ENCODE measurements at regions not wholly inside any gene's neighbourhood (a gene's known extent, or its start where the extent isn't known, plus 50 kb on each side); places are given as distances from the start of the nearest gene placed in this dataset.
"Not testable (repeated sequence)": the region's sequence is repeated elsewhere in the genome, so short reads cannot be mapped to it uniquely, and the experiment has no call there.

DNA sequence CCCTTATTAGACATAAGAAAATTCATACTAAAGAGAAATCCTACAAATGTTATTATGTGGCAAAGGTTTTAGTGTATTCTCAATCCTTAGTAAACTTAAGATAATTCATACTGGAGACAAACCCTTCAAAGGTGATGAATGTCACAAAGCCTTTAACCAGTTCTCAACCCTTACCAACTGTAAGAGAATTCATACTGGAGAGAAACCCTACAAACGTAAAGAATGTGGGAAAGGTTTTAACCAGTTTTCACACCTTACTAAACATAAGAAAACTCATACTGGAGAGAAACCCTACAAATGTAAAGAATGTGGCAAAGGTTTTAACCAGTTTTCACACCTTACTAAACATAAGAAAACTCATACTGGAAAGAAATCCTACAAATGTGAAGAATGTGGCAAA is 93.2 kb downstream of the ZNF680 start:
- no peaks in the 10 kb centered on the region for H3K27me3 ChIP-seq (ENCODE audit: low read depth, low read length)
- no peaks in the 10 kb centered on the region for H3K4me1 ChIP-seq (ENCODE audit: control insufficient read depth in 1 of 2, insufficient read depth in 2 of 2, low read length in 2 of 2)
- peaks cover 0 to 2% of the 10 kb centered on the region in 2 donors for H3K9me3 ChIP-seq (ENCODE audit: control insufficient read depth in 1 of 2, low read length in 2 of 2)
- no peak overlapping the region for H3K27ac ChIP-seq (ENCODE audit: low read length)
- H3K36me3 ChIP-seq (ENCODE audit: control insufficient read depth in 1 of 2, insufficient read depth in 2 of 2, low read length in 2 of 2): no peaks in the 10 kb centered on the region
- no peak overlapping the region for H3K4me3 ChIP-seq (ENCODE audit: low read depth in 1 of 2, low read length in 2 of 2)

DNA sequence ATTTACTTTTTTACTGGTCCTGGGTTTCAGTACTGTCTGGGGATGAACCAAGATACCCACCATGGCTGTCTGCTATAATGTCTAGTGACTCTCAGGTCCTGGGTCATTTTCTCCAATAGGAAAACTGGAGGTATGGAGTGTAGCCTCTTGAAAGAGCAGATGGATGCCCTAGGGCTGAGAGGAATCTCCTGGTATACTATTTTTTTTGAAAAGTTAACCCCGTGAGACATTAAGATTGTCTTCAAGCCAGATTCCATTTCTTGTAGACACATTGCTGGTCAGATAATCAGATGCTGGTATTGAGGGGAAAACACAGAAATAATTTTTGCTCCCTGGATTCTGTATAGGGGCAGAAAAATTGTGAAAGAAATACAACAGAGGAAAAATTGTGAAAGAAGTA is 97.3 kb downstream of the ZNF680 start:
- H3K4me3 ChIP-seq (ENCODE audit: low read depth in 1 of 2, low read length in 2 of 2): no peak overlapping the region
- no peaks in the 10 kb centered on the region for H3K27me3 ChIP-seq (ENCODE audit: low read depth, low read length)
- H3K9me3 ChIP-seq (ENCODE audit: control insufficient read depth in 1 of 2, low read length in 2 of 2): peaks cover 0 to 2% of the 10 kb centered on the region in 2 donors

DNA sequence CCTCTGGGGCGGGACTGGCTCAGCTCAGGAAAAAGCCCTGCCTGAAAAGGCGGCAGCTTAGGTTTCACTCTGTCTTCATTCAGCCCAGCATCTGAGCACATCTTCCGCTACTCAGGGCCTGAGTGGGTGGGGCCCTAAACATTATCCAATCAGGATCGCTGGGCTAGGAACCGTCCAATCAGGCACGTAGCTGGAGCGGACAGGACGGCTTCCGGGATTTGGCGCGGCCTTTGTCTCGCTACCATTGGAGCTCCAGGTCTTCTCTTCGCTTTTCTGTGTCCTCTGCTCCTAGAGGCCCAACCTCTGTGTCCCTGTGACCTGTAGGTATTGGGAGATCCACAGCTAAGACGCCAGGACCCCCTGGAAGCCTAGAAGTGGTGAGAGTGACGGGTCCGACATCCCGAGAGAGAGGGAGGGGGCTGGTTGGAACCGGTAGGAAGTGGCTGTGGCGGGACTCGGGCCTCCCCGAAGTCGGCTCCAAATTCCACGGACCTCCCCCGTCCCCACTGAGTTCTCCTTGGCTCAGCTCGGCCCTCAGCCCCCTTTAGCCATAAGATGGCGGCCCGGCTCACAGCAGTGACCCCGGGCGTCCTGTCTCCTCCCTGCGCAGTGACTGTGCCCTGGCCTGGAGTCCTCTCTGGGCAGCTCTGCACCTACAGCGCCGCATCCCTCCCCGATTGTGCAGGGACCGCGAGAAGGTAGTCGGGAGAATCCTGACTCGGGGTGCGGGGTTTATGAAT is 99.1 kb downstream of the ZNF680 start:
- Histone ChIP-seq H3K27me3 (ENCODE audit: low read depth, low read length) (no peaks in the 10 kb centered on the region), H3K9me3 (ENCODE audit: control insufficient read depth in 1 of 2, low read length in 2 of 2) (no peaks in the 10 kb centered on the region), H3K4me1 (ENCODE audit: control insufficient read depth in 1 of 2, insufficient read depth in 2 of 2, low read length in 2 of 2) (peaks cover 0 to 3% of the 10 kb centered on the region in 2 donors), H3K4me3 (ENCODE audit: low read depth in 1 of 2, low read length in 2 of 2) (peak overlapping the region; percentile 44 to 56), H3K27ac (ENCODE audit: low read length) (no peak overlapping the region), H3K36me3 (ENCODE audit: control insufficient read depth in 1 of 2, insufficient read depth in 2 of 2, low read length in 2 of 2) (no peaks in the 10 kb centered on the region)

More for the DNA sequence above, 97.3 kb downstream of the ZNF680 start:
- Histone ChIP-seq H3K36me3 (ENCODE audit: control insufficient read depth in 1 of 2, insufficient read depth in 2 of 2, low read length in 2 of 2) (no peaks in the 10 kb centered on the region), H3K4me1 (ENCODE audit: control insufficient read depth in 1 of 2, insufficient read depth in 2 of 2, low read length in 2 of 2) (peaks cover 0 to 3% of the 10 kb centered on the region in 2 donors), H3K27ac (ENCODE audit: low read length) (no peak overlapping the region)

DNA sequence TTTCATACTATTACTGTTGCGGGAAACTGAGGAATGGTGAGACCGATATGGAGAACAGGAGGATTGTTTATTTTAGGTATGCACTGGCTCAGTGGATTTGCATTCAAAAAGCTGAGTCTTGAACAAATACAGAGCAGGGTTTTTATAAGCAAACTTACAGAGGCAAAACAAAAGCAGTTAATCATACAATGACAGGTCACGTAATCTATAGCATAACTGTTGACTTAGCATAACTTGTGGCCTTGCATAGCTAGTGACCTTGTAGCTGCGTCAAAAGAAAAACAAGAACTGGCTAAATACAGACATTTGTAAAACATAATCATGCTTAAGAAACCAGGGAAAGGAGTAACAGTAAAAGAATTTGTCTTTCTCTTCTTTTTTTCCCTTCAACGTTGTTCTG is 103.0 kb downstream of the ZNF680 start:
- not testable (repeated sequence) for H3K4me1 ChIP-seq (ENCODE audit: control insufficient read depth in 1 of 2, insufficient read depth in 2 of 2, low read length in 2 of 2); H3K27me3 ChIP-seq (ENCODE audit: low read depth, low read length); H3K9me3 ChIP-seq (ENCODE audit: control insufficient read depth in 1 of 2, low read length in 2 of 2); H3K4me3 ChIP-seq (ENCODE audit: low read depth in 1 of 2, low read length in 2 of 2); H3K27ac ChIP-seq (ENCODE audit: low read length); H3K36me3 ChIP-seq (ENCODE audit: control insufficient read depth in 1 of 2, insufficient read depth in 2 of 2, low read length in 2 of 2)

DNA sequence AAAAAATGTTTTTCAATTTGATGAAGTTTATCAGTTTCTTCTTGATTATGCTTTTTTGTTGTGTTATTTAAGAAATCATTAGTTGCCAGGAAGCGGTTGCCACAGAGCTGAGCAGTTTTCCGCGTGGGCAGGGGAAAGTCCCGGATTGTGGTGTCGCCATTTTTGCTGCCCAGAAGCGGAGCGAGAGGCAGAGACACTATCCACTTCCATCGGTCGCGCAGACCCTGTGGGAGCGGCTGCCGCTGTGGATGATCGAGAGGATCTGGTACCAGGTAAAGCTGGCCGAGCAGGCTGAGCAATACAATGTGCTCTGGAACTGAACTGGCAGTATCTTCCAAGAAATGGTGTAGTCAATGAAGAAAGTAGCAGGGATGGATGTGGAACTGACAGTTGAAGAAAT is 119.8 kb downstream of the ZNF736 start:
- no peaks in the 10 kb centered on the region for H3K4me1 ChIP-seq (ENCODE audit: control insufficient read depth in 1 of 2, insufficient read depth in 2 of 2, low read length in 2 of 2)
- no peak overlapping the region for H3K27ac ChIP-seq (ENCODE audit: low read length)
- H3K9me3 ChIP-seq (ENCODE audit: control insufficient read depth in 1 of 2, low read length in 2 of 2): peaks cover 0 to 11% of the 10 kb centered on the region in 2 donors
- no peak overlapping the region for H3K4me3 ChIP-seq (ENCODE audit: low read depth in 1 of 2, low read length in 2 of 2)
- H3K36me3 ChIP-seq (ENCODE audit: control insufficient read depth in 1 of 2, insufficient read depth in 2 of 2, low read length in 2 of 2): no peaks in the 10 kb centered on the region
- H3K27me3 ChIP-seq (ENCODE audit: low read depth, low read length): no peaks in the 10 kb centered on the region

DNA sequence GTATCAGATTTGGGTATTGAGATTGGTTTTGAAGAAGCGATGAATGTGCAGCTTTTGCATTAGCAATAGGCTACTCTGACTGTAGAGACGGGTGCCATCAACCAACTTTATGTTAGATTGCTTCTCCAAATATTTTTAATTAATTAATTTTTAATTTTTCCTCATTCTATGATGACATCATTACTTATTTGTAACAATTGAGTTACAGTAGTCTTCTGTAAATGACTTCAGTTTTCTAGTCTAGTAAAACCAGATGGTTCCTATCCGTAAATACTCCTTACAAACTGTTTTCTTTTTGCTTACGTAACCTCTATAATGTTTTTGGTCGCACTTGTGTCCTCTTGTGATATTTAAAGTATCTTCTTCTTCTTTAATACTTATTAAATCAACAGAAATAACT is 118.1 kb downstream of the ZNF736 start:
- H3K36me3 ChIP-seq (ENCODE audit: control insufficient read depth in 1 of 2, insufficient read depth in 2 of 2, low read length in 2 of 2): no peaks in the 10 kb centered on the region
- H3K27me3 ChIP-seq (ENCODE audit: low read depth, low read length): no peaks in the 10 kb centered on the region
- no peaks in the 10 kb centered on the region for H3K4me1 ChIP-seq (ENCODE audit: control insufficient read depth in 1 of 2, insufficient read depth in 2 of 2, low read length in 2 of 2)
- H3K9me3 ChIP-seq (ENCODE audit: control insufficient read depth in 1 of 2, low read length in 2 of 2): peaks cover 0 to 11% of the 10 kb centered on the region in 2 donors
- H3K27ac ChIP-seq (ENCODE audit: low read length): no peak overlapping the region
- H3K4me3 ChIP-seq (ENCODE audit: low read depth in 1 of 2, low read length in 2 of 2): no peak overlapping the region

DNA sequence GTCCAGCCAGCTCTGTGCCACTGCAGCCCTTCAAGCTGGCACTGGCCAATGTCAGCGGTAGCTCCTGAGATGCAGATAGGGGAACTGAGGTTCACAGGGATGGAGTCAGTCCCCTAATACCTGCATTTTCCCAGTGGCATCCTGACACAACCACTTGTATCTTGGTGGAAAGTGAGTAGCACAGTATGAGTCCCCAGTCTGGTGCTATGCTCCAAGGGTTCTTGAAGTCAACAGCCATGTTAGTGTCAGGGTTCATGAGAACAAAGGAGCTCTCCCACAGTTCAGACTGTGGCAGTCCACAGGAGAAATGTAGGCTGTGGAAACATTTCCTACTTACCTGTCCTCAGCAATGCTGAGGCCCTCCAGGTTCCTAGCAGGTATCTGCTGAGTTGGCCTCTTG is 115.5 kb downstream of the ZNF736 start:
- H3K4me1 ChIP-seq (ENCODE audit: control insufficient read depth in 1 of 2, insufficient read depth in 2 of 2, low read length in 2 of 2): no peaks in the 10 kb centered on the region
- H3K27ac ChIP-seq (ENCODE audit: low read length): no peak overlapping the region
- H3K27me3 ChIP-seq (ENCODE audit: low read depth, low read length): no peaks in the 10 kb centered on the region
- no peak overlapping the region for H3K4me3 ChIP-seq (ENCODE audit: low read depth in 1 of 2, low read length in 2 of 2)
- peaks cover 0 to 11% of the 10 kb centered on the region in 2 donors for H3K9me3 ChIP-seq (ENCODE audit: control insufficient read depth in 1 of 2, low read length in 2 of 2)
- H3K36me3 ChIP-seq (ENCODE audit: control insufficient read depth in 1 of 2, insufficient read depth in 2 of 2, low read length in 2 of 2): no peaks in the 10 kb centered on the region

DNA sequence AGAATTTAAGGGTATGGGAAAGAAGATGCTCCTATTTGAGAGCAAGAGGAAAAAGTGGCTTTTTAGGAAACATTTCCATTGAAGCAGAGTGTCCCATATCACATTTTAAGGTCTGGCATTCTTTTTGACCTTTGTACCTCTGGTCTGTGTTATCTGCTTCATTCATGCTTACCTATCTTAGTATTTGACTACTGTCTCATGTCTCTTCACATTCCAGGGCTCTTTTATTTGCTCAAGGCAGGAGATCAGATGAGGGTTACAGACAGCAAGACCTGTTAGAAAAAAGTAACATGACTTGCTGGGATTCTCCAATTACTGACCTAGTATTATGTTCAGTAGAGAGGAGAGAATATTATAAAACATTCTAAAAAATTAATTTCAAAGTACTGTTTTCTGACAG is 111.7 kb downstream of the ZNF736 start:
- not testable (repeated sequence) for H3K9me3 ChIP-seq (ENCODE audit: control insufficient read depth in 1 of 2, low read length in 2 of 2); H3K4me1 ChIP-seq (ENCODE audit: control insufficient read depth in 1 of 2, insufficient read depth in 2 of 2, low read length in 2 of 2); H3K27me3 ChIP-seq (ENCODE audit: low read depth, low read length); H3K27ac ChIP-seq (ENCODE audit: low read length); H3K4me3 ChIP-seq (ENCODE audit: low read depth in 1 of 2, low read length in 2 of 2); H3K36me3 ChIP-seq (ENCODE audit: control insufficient read depth in 1 of 2, insufficient read depth in 2 of 2, low read length in 2 of 2)

DNA sequence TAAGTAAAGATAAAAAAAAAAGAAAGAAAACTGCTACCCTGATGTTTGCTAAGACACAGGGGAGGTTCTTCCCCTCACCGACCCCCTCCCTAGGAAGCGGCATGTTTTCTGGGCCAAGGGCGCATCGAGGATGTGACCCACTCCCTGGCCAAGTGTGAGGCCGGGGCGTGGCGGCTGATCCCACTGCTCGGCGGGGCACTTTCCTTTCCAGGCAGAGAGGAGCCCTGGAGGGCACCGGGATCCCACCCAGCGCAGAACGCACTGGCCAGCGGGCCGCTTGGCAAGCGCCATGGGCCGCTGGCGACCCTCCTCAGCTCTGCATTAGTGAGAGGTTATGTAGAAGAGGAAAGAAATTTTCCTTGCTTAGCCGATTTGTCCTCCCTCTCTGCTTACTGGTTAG is 93.4 kb downstream of the ZNF736 start:
- Histone ChIP-seq H3K27me3 (ENCODE audit: low read depth, low read length) (no peaks in the 10 kb centered on the region), H3K9me3 (ENCODE audit: control insufficient read depth in 1 of 2, low read length in 2 of 2) (peaks cover 0 to 3% of the 10 kb centered on the region in 2 donors), H3K4me1 (ENCODE audit: control insufficient read depth in 1 of 2, insufficient read depth in 2 of 2, low read length in 2 of 2) (no peaks in the 10 kb centered on the region), H3K27ac (ENCODE audit: low read length) (no peak overlapping the region), H3K4me3 (ENCODE audit: low read depth in 1 of 2, low read length in 2 of 2) (no peak overlapping the region), H3K36me3 (ENCODE audit: control insufficient read depth in 1 of 2, insufficient read depth in 2 of 2, low read length in 2 of 2) (no peaks in the 10 kb centered on the region)

All from muscle layer of duodenum (tissue), 2 donors.